Erythroblast (primary cell): ENCODE measurements at regions not wholly inside any gene's neighbourhood (a gene's known extent, or its start where the extent isn't known, plus 50 kb on each side); places are given as distances from the start of the nearest gene placed in this dataset.

ENCODE experiments used
- GATA1 ChIP-seq: IDR thresholded peaks from 2 replicates; pipeline ENCODE4 v1.6.1; 2011; ENCODE audit warnings: low read depth, mild to moderate bottlenecking, control low read depth, low read length, moderate library complexity
- POLR2A ChIP-seq: IDR thresholded peaks from 2 replicates; pipeline ENCODE4 v1.6.1; 2011; ENCODE audit warnings: mild to moderate bottlenecking, low read length

GRCh38 chr13:32878163-32878562, 138.1 kb upstream of the KL start:
- no peak for TF ChIP-seq POLR2A
- no peak for TF ChIP-seq GATA1
